ENCODE measurements at regions not wholly inside any gene's neighbourhood (a gene's known extent, or its start where the extent isn't known, plus 50 kb on each side); places are given as distances from the start of the nearest gene placed in this dataset.

DNA sequence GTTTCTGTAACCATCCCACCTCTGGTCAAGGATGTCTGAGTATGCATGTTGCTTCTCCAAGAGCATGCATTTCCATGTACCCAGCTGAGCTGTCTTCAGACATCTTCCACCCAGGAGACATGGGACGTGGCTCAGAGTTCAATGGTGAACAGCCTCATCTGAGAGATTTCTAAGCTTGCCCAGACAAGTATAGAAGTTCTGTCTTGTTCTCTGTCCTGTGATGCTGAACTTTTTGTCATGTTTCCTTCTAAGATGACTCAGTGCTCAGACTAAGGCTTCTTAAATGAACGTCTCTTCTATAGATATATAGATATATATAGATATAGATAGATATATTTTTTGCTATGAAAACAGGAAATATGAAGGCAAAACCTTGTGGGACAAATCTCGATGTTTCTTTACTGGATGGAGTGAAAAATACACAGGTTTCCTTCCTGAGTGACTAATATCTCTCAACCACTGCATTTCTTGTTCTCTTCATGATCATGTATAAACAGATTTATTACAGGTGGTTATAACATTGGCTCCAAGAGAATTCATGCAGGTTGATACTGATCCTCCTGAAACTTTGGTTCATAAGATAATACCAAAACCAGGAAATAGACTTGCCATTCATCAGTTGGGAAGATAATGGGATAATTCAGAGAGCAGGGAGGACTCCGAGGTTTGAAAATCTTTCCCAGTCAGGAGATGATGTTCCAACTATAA is 168.2 kb downstream of the ZNF518B start:
- ATAC-seq = no peak
- intact Hi-C loops (cut with DNase I) = no loop called here

DNA sequence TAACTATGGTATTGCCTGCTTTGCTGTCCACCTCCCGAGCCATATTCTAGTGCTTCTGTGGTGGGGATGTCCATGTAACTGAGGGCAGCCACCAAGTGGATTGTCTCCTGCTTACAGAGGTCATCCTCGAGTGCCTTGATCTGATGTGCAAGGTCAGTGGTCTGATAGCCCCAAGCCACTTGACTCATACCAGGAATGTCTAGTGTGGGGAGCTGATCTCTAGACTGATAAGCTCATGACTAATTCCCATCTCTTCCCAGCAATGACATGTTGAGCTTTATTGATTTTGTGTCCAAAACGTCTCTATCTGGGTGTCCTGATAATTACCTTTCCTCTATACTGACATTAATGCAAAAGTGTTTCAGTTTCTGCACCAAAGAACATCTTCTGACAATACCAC is 168.4 kb upstream of the WDR1 start:
- intact Hi-C loops (cut with DNase I) = no loop called here
- ATAC-seq (no peak), DNase-seq (ENCODE audit: low spot score) (no peak)

More for the DNA sequence above, 168.2 kb downstream of the ZNF518B start:
- DNase-seq (ENCODE audit: low spot score) = no peak

DNA sequence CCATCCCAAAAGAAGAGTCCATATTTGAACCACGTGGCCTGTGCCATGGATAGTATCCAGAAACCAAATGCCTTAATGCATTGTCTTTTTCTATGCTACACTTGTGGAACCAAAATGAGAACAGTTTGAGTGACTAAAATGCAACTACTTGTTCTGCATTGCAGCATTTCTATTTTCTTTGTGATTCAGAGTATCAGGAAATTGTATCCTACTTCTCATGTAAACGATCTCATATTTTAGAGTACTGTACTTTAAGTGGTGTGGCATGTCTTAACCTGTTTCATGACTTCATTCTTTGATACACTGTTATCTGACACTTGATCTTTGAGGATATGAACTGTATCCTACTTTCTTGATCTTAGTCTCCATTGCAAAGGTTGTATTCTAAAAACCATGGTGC is 167.2 kb upstream of the WDR1 start:
- ATAC-seq = no peak
- intact Hi-C loops (cut with DNase I) = no loop called here

GRCh38 chr4:10281996-10282395 is 165.4 kb upstream of the WDR1 start:
- ATAC-seq (no peak), DNase-seq (ENCODE audit: low spot score) (no peak)
- intact Hi-C loops (cut with DNase I) = loop anchor here (2.0 kb wide), 1 partner anchor 71 kb away; no protein-coding TSS in a partner anchor

More for the DNA sequence above, 167.2 kb upstream of the WDR1 start:
- no peak for DNase-seq (ENCODE audit: low spot score)

GRCh38 chr4:10279261-10279660 is 162.7 kb upstream of the WDR1 start:
- DNase-seq (ENCODE audit: low spot score) = no peak
- no peak for ATAC-seq
- intact Hi-C loops (cut with DNase I) = no loop called here

- ATAC-seq (no peak), DNase-seq (ENCODE audit: low spot score) (no peak)
- intact Hi-C loops (cut with DNase I) = no loop called here
Observed at GRCh38 chr4:10278071-10278470, 161.5 kb upstream of the WDR1 start.

DNA sequence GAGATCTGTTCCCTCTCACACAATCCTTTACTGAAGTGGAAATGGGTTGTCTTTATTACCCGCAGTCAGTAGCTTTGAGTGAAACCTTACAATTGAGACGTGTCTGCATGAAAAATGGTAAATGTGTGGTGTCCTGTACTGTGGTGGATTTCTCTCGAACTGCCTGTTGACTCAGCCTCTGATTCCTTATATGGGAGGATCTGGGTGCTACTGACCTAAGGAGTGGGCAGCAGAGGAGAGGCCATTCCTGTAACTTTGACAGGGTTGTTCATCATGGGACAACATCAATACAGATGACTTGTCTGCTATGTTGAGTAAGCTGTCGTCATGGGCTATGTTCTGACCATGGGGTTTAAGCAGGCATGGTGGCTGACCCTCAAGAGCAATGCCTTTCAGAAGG is 159.6 kb upstream of the WDR1 start:
- ATAC-seq (no peak), DNase-seq (ENCODE audit: low spot score) (no peak)
- intact Hi-C loops (cut with DNase I) = no loop called here

DNA sequence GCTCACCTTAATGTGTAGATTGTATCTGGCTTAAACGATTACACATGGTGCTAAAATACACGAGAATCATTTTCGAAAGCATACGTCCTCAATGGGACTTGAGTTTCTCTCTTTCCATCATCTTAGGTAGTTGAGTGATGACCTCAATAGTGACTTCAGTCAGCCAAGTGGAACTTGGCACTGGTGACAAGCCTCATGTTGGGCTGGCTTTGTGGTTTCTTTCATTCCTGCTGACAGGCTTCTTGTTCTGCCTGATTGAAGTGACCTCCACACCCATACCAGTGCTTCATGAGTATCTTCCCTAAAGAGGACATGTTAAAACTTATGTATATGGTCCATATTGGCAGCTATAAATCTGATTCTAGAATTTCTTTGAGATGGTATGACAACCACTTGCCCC is 159.1 kb upstream of the WDR1 start:
- intact Hi-C loops (cut with DNase I) = no loop called here
- DNase-seq (ENCODE audit: low spot score) (no peak), ATAC-seq (no peak)

DNA sequence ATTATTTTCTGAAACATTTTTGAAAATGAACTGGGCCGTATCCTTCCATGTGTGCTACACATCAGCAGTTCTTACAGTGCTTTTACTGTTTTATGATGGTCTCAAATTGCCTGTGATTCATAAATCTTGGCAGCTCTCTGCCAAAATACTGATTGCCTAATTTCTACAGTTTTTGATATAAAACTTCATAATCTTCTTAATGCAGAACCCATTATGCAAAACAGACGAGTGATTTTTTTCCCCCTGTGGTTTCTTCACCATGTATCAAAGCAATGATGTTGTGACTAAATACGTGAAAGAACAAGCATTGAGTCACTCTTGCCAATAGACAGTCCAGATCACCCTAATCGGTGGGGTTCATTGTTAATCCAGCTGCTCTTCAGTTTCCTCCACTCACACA is 156.4 kb upstream of the WDR1 start:
- ATAC-seq = no peak
- intact Hi-C loops (cut with DNase I) = no loop called here
- DNase-seq (ENCODE audit: low spot score) = no peak

- ATAC-seq (peak; percentile 13), DNase-seq (ENCODE audit: low spot score) (no peak)
- intact Hi-C loops (cut with DNase I) = no loop called here
Observed at GRCh38 chr4:10272511-10272910, 155.9 kb upstream of the WDR1 start.

GRCh38 chr4:10267066-10267465 is 150.5 kb upstream of the WDR1 start:
- DNase-seq (ENCODE audit: low spot score) = no peak
- ATAC-seq = no peak
- intact Hi-C loops (cut with DNase I) = no loop called here

DNA sequence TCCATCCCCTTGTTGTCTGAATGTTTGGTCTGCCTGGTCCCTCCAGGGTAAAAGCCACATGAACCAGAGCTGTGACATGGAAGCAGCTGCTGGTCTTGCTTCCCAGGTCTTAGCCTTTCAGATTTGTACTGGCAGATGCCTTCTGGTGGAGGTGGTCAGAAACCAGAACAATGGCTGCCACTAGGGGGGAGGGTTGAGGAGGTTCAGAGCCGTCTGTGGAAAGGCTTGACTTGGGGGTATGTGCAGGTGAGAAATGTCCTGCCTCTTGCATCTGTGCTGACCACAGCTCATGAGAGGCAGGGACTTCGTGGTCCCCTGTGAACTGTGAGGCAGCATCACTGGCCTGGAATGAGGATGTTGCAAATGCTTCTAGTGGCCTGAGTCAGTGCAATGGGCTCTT is 144.2 kb upstream of the WDR1 start:
- intact Hi-C loops (cut with DNase I) = no loop called here
- no peak for DNase-seq (ENCODE audit: low spot score)
- ATAC-seq = no peak

GRCh38 chr4:10259976-10260375 is 143.4 kb upstream of the WDR1 start:
- intact Hi-C loops (cut with DNase I) = no loop called here
- DNase-seq (ENCODE audit: low spot score) (no peak), ATAC-seq (no peak)

GRCh38 chr4:10256203-10256602 is 139.6 kb upstream of the WDR1 start:
- intact Hi-C loops (cut with DNase I) = no loop called here
- ATAC-seq = no peak
- DNase-seq (ENCODE audit: low spot score) = no peak

DNA sequence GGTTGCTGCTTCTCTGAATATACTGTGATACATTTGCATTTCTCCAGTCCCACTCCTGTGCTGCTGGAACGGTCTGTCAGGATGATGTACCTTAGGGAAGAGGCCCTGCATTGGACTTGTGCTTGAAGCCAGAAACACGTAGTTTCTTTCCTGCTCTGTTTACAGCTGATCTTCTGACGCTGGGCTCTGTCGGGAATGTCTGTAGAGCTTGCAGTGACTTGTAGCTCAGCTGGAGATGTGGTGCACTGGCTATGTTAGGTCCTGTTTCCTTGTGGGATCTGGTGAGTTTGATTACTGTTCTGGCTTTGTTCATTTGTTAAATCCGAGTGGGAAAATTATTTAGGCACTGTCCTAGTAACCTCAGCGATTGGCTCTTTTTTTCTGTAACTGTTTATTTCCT is 137.2 kb upstream of the WDR1 start:
- ATAC-seq (no peak), DNase-seq (ENCODE audit: low spot score) (no peak)
- intact Hi-C loops (cut with DNase I) = no loop called here

GRCh38 chr4:10245751-10246150 is 129.2 kb upstream of the WDR1 start:
- no peak for DNase-seq (ENCODE audit: low spot score)
- intact Hi-C loops (cut with DNase I) = no loop called here
- ATAC-seq = no peak

DNA sequence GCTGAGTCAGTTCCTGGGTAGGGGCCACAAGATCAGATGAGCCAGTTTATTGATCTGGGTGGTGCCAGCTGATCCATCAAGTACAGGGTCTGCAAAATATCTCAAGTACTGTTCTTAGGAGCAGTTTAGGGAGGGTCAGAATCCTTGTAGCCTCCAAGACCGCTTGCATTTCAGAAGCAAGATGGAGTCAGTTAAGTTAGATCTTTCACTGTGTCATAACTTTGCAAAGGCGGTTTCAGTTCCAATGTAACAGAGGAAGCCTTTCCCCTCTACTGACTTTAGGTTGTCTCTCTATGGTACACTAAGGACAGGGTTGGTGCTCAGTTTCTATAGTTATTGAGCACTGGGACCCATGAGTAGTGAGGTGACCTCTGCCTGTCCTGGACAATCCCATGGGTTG is 127.3 kb upstream of the WDR1 start:
- DNase-seq (ENCODE audit: low spot score) (no peak), ATAC-seq (no peak)
- intact Hi-C loops (cut with DNase I) = no loop called here

DNA sequence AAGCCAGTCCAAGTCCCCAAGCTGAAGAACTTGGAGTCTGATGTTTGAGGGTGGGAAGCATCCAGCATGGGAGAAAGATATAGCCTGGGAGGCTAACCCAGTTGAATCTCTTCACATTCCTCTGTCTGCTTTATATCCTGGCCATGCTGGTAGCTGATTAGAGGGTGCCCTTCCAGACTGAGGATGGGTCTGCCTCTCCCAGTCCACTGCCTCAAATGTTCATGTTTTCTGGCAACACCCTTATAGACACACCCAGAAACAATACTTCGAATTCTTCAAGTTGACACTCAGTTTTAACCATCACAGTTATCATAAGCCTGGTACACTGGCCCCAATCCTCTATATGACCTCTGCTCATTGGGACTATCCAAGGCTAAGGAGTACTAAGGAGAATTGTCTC is 124.1 kb upstream of the WDR1 start:
- intact Hi-C loops (cut with DNase I) = no loop called here

GRCh38 chr4:10239982-10240654 is 123.5 kb upstream of the WDR1 start:
- no peak for DNase-seq (ENCODE audit: low spot score)
- intact Hi-C loops (cut with DNase I) = no loop called here
- ATAC-seq = no peak

More for the DNA sequence above, 124.1 kb upstream of the WDR1 start:
- no peak for ATAC-seq
- DNase-seq (ENCODE audit: low spot score) = no peak

DNA sequence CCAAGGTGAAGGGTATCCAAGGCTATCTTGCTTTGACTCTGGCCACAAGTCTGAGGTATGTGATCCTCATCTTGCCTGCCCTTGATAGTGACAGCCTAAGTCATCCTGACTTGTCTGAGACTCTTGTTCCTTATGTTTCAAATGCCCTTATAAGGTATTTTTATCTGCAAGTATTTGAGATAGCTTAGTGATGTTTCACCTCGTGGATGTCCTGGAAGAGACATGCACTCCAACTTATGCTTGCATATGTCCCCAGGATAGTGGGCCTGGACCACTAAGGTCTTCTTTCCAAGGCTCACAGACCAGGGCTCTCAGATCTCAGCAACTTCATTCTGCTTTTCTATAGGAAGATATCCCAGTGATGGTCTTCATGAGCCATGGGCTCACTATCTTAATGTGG is 120.5 kb upstream of the WDR1 start:
- intact Hi-C loops (cut with DNase I) = no loop called here
- ATAC-seq (no peak), DNase-seq (ENCODE audit: low spot score) (no peak)

DNA sequence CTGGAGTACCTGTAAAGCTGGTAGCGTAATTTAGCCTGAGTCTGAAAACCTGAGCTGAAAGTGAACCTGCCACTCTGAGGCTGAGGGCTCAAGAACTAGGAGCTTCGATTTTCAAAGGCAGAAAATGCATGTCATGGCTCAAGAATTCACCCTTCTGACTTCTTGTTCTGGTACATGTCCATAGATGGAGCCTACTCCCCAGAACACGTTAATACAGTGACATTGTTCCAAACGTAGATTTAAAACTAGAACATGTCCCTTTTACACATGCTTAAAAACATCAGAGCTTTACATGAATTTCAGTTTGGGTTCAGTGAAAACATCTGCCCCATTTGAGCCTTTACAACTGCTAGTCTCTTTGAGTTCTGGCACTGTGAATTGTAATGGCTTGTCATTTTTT is 115.5 kb upstream of the WDR1 start:
- no peak for ATAC-seq
- intact Hi-C loops (cut with DNase I) = no loop called here
- no peak for DNase-seq (ENCODE audit: low spot score)

Data from sciatic nerve (tissue), 2 donors.